K562 (cell line): ENCODE measurements at regions not wholly inside any gene's neighbourhood (a gene's known extent, or its start where the extent isn't known, plus 50 kb on each side); places are given as distances from the start of the nearest gene placed in this dataset.

Experiments used
- ARID3B ChIP-seq: fragments of 250-450 bp; sonication (Bioruptor Pico); IDR thresholded peaks from 2 replicates; pipeline ENCODE4 v1.4.0; 2020; ENCODE audit warnings: borderline replicate concordance
- E2F4 ChIP-seq: sonication (generic); formaldehyde crosslinking; IDR thresholded peaks from 2 replicates; pipeline ENCODE4 v1.8.0; 2022; ENCODE audit warnings: mild to moderate bottlenecking, low read depth, missing genetic modification reagents
- MCM7 ChIP-seq, 2 experiments: fragments of 450-650 bp; IDR thresholded peaks; 2 replicates each; pipeline ENCODE4 v1.6.1; 2016 to 2018
- SFPQ ChIP-seq: fragments of 200-400 bp; formaldehyde crosslinking; IDR thresholded peaks from 2 replicates; pipeline ENCODE4 v1.6.1; 2017; ENCODE audit warnings: mild to moderate bottlenecking, low read depth, low read length, moderate library complexity
- ZNF140 ChIP-seq: fragments of 250-450 bp; sonication (Bioruptor Pico); IDR thresholded peaks from 2 replicates; pipeline ENCODE4 v1.8.0; 2021; ENCODE audit warnings: moderate library complexity, mild to moderate bottlenecking, inconsistent platforms
- ZNF212 ChIP-seq: fragments of 450-650 bp; formaldehyde crosslinking; IDR thresholded peaks from 2 replicates; pipeline ENCODE4 v1.4.0; 2020; ENCODE audit warnings: mild to moderate bottlenecking
- ZNF551 ChIP-seq: fragments of 250-450 bp; sonication (Bioruptor Pico); IDR thresholded peaks from 2 replicates; pipeline ENCODE4 v1.5.0; 2021; ENCODE audit warnings: mild to moderate bottlenecking, moderate library complexity
- TF ChIP-seq, protein P1 (sequence below): IDR thresholded peaks from 3 replicates; pipeline ENCODE4 v1.6.1; 2011; ENCODE audit warnings: borderline replicate concordance, mild to moderate bottlenecking; ENCODE audit not compliant: insufficient read length, insufficient read depth
- TF ChIP-seq, protein P2 (sequence below): fragments of 250-450 bp; sonication (Bioruptor Pico); IDR thresholded peaks from 2 replicates; pipeline ENCODE4 v1.5.0; 2020; ENCODE audit warnings: mild to moderate bottlenecking, borderline replicate concordance
- TF ChIP-seq, protein P3 (sequence below): fragments of 450-650 bp; IDR thresholded peaks from 2 replicates; pipeline ENCODE4 v1.6.1; 2018; ENCODE audit warnings: mild to moderate bottlenecking, low read depth; ENCODE audit not compliant: partially characterized antibody

GRCh38 chr22:49075150-49075549, 752.5 kb downstream of the BRD1 start (continued):
- TF ChIP-seq, protein P1, sequence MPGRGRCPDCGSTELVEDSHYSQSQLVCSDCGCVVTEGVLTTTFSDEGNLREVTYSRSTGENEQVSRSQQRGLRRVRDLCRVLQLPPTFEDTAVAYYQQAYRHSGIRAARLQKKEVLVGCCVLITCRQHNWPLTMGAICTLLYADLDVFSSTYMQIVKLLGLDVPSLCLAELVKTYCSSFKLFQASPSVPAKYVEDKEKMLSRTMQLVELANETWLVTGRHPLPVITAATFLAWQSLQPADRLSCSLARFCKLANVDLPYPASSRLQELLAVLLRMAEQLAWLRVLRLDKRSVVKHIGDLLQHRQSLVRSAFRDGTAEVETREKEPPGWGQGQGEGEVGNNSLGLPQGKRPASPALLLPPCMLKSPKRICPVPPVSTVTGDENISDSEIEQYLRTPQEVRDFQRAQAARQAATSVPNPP = no peak
- TF ChIP-seq SFPQ (no peak), ZNF140 (CRISPR knock-in tag) (no peak), E2F4 (CRISPR knock-in tag) (no peak), ZNF212 (CRISPR knock-in tag) (no peak), ZNF551 (CRISPR knock-in tag) (no peak), ARID3B (no peak), MCM7 (IDR thresholded peaks at IDR 0.05) (no peak)
- TF ChIP-seq, protein P2, sequence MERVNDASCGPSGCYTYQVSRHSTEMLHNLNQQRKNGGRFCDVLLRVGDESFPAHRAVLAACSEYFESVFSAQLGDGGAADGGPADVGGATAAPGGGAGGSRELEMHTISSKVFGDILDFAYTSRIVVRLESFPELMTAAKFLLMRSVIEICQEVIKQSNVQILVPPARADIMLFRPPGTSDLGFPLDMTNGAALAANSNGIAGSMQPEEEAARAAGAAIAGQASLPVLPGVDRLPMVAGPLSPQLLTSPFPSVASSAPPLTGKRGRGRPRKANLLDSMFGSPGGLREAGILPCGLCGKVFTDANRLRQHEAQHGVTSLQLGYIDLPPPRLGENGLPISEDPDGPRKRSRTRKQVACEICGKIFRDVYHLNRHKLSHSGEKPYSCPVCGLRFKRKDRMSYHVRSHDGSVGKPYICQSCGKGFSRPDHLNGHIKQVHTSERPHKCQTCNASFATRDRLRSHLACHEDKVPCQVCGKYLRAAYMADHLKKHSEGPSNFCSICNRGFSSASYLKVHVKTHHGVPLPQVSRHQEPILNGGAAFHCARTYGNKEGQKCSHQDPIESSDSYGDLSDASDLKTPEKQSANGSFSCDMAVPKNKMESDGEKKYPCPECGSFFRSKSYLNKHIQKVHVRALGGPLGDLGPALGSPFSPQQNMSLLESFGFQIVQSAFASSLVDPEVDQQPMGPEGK (CRISPR knock-in tag) = no peak
- TF ChIP-seq, protein P3, sequence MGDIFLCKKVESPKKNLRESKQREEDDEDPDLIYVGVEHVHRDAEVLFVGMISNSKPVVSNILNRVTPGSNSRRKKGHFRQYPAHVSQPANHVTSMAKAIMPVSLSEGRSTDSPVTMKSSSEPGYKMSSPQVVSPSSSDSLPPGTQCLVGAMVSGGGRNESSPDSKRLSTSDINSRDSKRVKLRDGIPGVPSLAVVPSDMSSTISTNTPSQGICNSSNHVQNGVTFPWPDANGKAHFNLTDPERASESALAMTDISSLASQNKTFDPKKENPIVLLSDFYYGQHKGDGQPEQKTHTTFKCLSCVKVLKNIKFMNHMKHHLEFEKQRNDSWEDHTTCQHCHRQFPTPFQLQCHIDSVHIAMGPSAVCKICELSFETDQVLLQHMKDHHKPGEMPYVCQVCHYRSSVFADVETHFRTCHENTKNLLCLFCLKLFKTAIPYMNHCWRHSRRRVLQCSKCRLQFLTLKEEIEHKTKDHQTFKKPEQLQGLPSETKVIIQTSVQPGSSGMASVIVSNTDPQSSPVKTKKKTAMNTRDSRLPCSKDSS = no peak
